ENCODE measurements at regions not wholly inside any gene's neighbourhood (a gene's known extent, or its start where the extent isn't known, plus 50 kb on each side); places are given as distances from the start of the nearest gene placed in this dataset.

GRCh38 chr5:174501461-174502069, 222.8 kb upstream of the MSX2 start:
- Histone ChIP-seq H3K27me3 (ENCODE audit: control insufficient read depth in 4 of 4, insufficient read depth in 4 of 4, low read length in 3 of 4) (peaks cover 0 to 7% (median 2%) of the 10 kb centered on the region in 4 donors), H3K4me3 (ENCODE audit: low read depth in 1 of 3, low read length in 3 of 3) (no peak overlapping the region), H3K9ac (ENCODE audit: low read depth in 1 of 2, low read length in 2 of 2) (no peak overlapping the region), H3K4me1 (ENCODE audit: control insufficient read depth in 4 of 4, insufficient read depth in 4 of 4, low read length in 3 of 4) (no peaks in the 10 kb centered on the region), H3K36me3 (ENCODE audit: control insufficient read depth in 4 of 4, insufficient read depth in 3 of 4, low read depth in 1 of 4, low read length in 3 of 4) (no peaks in the 10 kb centered on the region), H3K9me3 (ENCODE audit: control insufficient read depth in 4 of 4, low read length in 3 of 4) (peaks cover 2 to 15% (median 8%) of the 10 kb centered on the region in 4 donors), H3K27ac (ENCODE audit: low read depth in 1 of 2, low read length in 2 of 2) (no peak overlapping the region)
- WGBS = 46% methylated on average over 6 of the region's 6 CpGs
- TF ChIP-seq FOXA2 (IDR thresholded peaks at IDR 0.05) (no peak), RAD21 (IDR thresholded peaks at IDR 0.05) (no peak), HNF4A (conservative IDR thresholded peaks at IDR 0.05) (no peak), EGR1 (IDR thresholded peaks at IDR 0.05; ENCODE audit: low read depth in 2 of 2) (no peak), ATF3 (IDR thresholded peaks at IDR 0.05) (no peak)
- no peak for DNase-seq (ENCODE audit: low spot score)

GRCh38 chr5:174503086-174503460, 221.3 kb upstream of the MSX2 start:
- Histone ChIP-seq H3K4me1 (ENCODE audit: control insufficient read depth in 4 of 4, insufficient read depth in 4 of 4, low read length in 3 of 4) (no peaks in the 10 kb centered on the region), H3K9ac (ENCODE audit: low read depth in 1 of 2, low read length in 2 of 2) (no peak overlapping the region), H3K36me3 (ENCODE audit: control insufficient read depth in 4 of 4, insufficient read depth in 3 of 4, low read depth in 1 of 4, low read length in 3 of 4) (no peaks in the 10 kb centered on the region), H3K27me3 (ENCODE audit: control insufficient read depth in 4 of 4, insufficient read depth in 4 of 4, low read length in 3 of 4) (peaks cover 0 to 7% (median 2%) of the 10 kb centered on the region in 4 donors), H3K9me3 (ENCODE audit: control insufficient read depth in 4 of 4, low read length in 3 of 4) (peaks cover 2 to 9% (median 7%) of the 10 kb centered on the region in 4 donors), H3K27ac (ENCODE audit: low read depth in 1 of 2, low read length in 2 of 2) (no peak overlapping the region), H3K4me3 (ENCODE audit: low read depth in 1 of 3, low read length in 3 of 3) (no peak overlapping the region)
- no peak for DNase-seq (ENCODE audit: low spot score)
- no peak for TF ChIP-seq NR2F2 (IDR thresholded peaks at IDR 0.05)

- 58% methylated on average over 17 of the region's 17 CpGs for WGBS
- H3K9ac ChIP-seq (ENCODE audit: low read depth in 1 of 2, low read length in 2 of 2) = no peak overlapping the region
- no peaks in the 10 kb centered on the region for H3K4me1 ChIP-seq (ENCODE audit: control insufficient read depth in 4 of 4, insufficient read depth in 4 of 4, low read length in 3 of 4)
- no peak overlapping the region for H3K4me3 ChIP-seq (ENCODE audit: low read depth in 1 of 3, low read length in 3 of 3)
- H3K36me3 ChIP-seq (ENCODE audit: control insufficient read depth in 4 of 4, insufficient read depth in 3 of 4, low read depth in 1 of 4, low read length in 3 of 4) = no peaks in the 10 kb centered on the region
- DNase-seq (ENCODE audit: low spot score) = no peak
- peaks cover under 1 to 6% (median 5%) of the 10 kb centered on the region in 4 donors for H3K9me3 ChIP-seq (ENCODE audit: control insufficient read depth in 4 of 4, low read length in 3 of 4)
- TF ChIP-seq ATF3 (IDR thresholded peaks at IDR 0.05) (no peak), JUND (IDR thresholded peaks at IDR 0.05) (no peak), TAF1 (conservative IDR thresholded peaks at IDR 0.05) (no peak), EGR1 (IDR thresholded peaks at IDR 0.05; ENCODE audit: low read depth in 2 of 2) (no peak), NR2F2 (IDR thresholded peaks at IDR 0.05) (no peak), SP1 (IDR thresholded peaks at IDR 0.05) (no peak), GABPA (IDR thresholded peaks at IDR 0.05 in 1 of 2, conservative IDR thresholded peaks at IDR 0.05 in 1 of 2) (no peak), ZBTB33 (IDR thresholded peaks at IDR 0.05) (no peak), RAD21 (IDR thresholded peaks at IDR 0.05) (no peak), YY1 (IDR thresholded peaks at IDR 0.05) (no peak), HNF4G (IDR thresholded peaks at IDR 0.05) (no peak), CTCF (IDR thresholded peaks at IDR 0.05; ENCODE audit: low read depth, low read length, missing input control) (no peak), FOXA2 (IDR thresholded peaks at IDR 0.05) (no peak), HNF4A (conservative IDR thresholded peaks at IDR 0.05) (no peak)
- no peak overlapping the region for H3K27ac ChIP-seq (ENCODE audit: low read depth in 1 of 2, low read length in 2 of 2)
- peaks cover 0 to 7% (median 2%) of the 10 kb centered on the region in 4 donors for H3K27me3 ChIP-seq (ENCODE audit: control insufficient read depth in 4 of 4, insufficient read depth in 4 of 4, low read length in 3 of 4)
Measured at GRCh38 chr5:174503461-174504265, 220.7 kb upstream of the MSX2 start.
